HG02678 (cell line): ENCODE measurements at regions not wholly inside any gene's neighbourhood (a gene's known extent, or its start where the extent isn't known, plus 50 kb on each side); places are given as distances from the start of the nearest gene placed in this dataset.
"Not testable (repeated sequence)": the region's sequence is repeated elsewhere in the genome, so short reads cannot be mapped to it uniquely, and the experiment has no call there.

Experiments
- ATAC-seq: cut with Tn5 transposase; IDR thresholded peaks from one replicate; pipeline ENCODE4 v1.9.1; 2021; ENCODE audit warnings: mild to moderate bottlenecking, moderate library complexity; ENCODE audit not compliant: unreplicated experiment

- no peak for ATAC-seq
These were observed 782.8 kb downstream of the BCL11A start for GRCh38 chr2:59770651-59771050.

- no peak for ATAC-seq
These were observed 791.5 kb downstream of the BCL11A start for GRCh38 chr2:59761966-59762365.

GRCh38 chr2:59756150-59756549 is 797.3 kb downstream of the BCL11A start:
- no peak for ATAC-seq

GRCh38 chr2:59754011-59754735 is 799.3 kb downstream of the BCL11A start:
- no peak for ATAC-seq

GRCh38 chr2:59752512-59752911 is 800.9 kb downstream of the BCL11A start:
- ATAC-seq = no peak

GRCh38 chr2:59752071-59752470 is 801.4 kb downstream of the BCL11A start:
- ATAC-seq = no peak

GRCh38 chr2:59751214-59751613 is 802.2 kb downstream of the BCL11A start:
- ATAC-seq = not testable (repeated sequence)

- ATAC-seq = no peak
These were observed 807.2 kb downstream of the BCL11A start for GRCh38 chr2:59746291-59746690.

GRCh38 chr2:59745085-59745484 is 808.4 kb downstream of the BCL11A start:
- no peak for ATAC-seq

- no peak for ATAC-seq
These were observed 809.0 kb downstream of the BCL11A start for GRCh38 chr2:59744436-59744835.

GRCh38 chr2:59741840-59742239 is 811.6 kb downstream of the BCL11A start:
- ATAC-seq = no peak

GRCh38 chr2:59739166-59739565 is 814.3 kb downstream of the BCL11A start:
- no peak for ATAC-seq

GRCh38 chr2:59737299-59737698 is 816.2 kb downstream of the BCL11A start:
- ATAC-seq = no peak

GRCh38 chr2:59734743-59735142 is 818.7 kb downstream of the BCL11A start:
- ATAC-seq = no peak

GRCh38 chr2:59733970-59734369 is 819.5 kb downstream of the BCL11A start:
- no peak for ATAC-seq

GRCh38 chr2:59733567-59733930 is 819.9 kb downstream of the BCL11A start:
- no peak for ATAC-seq

- ATAC-seq = no peak
These were observed 820.4 kb downstream of the BCL11A start for GRCh38 chr2:59732871-59733566.

GRCh38 chr2:59727121-59727590 is 826.3 kb downstream of the BCL11A start:
- ATAC-seq = no peak

- ATAC-seq = no peak
These were observed 827.0 kb downstream of the BCL11A start for GRCh38 chr2:59726228-59727120.

- no peak for ATAC-seq
These were observed 828.7 kb downstream of the BCL11A start for GRCh38 chr2:59724746-59725145.

GRCh38 chr2:59720296-59720866 is 833.1 kb downstream of the BCL11A start:
- no peak for ATAC-seq
